GM23248 (cell line): ENCODE measurements at regions not wholly inside any gene's neighbourhood (a gene's known extent, or its start where the extent isn't known, plus 50 kb on each side); places are given as distances from the start of the nearest gene placed in this dataset.
"Not testable (repeated sequence)": the region's sequence is repeated elsewhere in the genome, so short reads cannot be mapped to it uniquely, and the experiment has no call there.

Experiments
- EZH2 ChIP-seq: fragments of 200-600 bp; sonication (generic); IDR thresholded peaks from 2 replicates; pipeline ENCODE4 v1.6.1; 2018; ENCODE audit warnings: antibody characterized with exemption, mild to moderate bottlenecking; ENCODE audit not compliant: insufficient read depth, poor library complexity, severe bottlenecking
- EZH2phosphoT487 ChIP-seq: fragments of 200-600 bp; sonication (generic); IDR thresholded peaks from 2 replicates; pipeline ENCODE4 v1.6.1; 2018; ENCODE audit warnings: antibody characterized with exemption, moderate library complexity, mild to moderate bottlenecking, low read depth; ENCODE audit not compliant: insufficient read depth

GRCh38 chr4:151495612-151496011 is 86.6 kb downstream of the FHIP1A start:
- not testable (repeated sequence) for TF ChIP-seq EZH2phosphoT487, EZH2
